C4-2B (cell line): ENCODE measurements at regions not wholly inside any gene's neighbourhood (a gene's known extent, or its start where the extent isn't known, plus 50 kb on each side); places are given as distances from the start of the nearest gene placed in this dataset.

ENCODE experiments used
- CTCF ChIP-seq: fragments of 450-650 bp; conservative IDR thresholded peaks from 2 replicates; pipeline ENCODE4 v1.5.1; 2017; ENCODE audit warnings: mild to moderate bottlenecking
- ZFX ChIP-seq: fragments of 450-650 bp; IDR thresholded peaks from 2 replicates; pipeline ENCODE4 v1.6.1; 2017

- TF ChIP-seq CTCF (no peak), ZFX (no peak)
Measured at GRCh38 chr4:33429971-33430370, 2709.8 kb downstream of the PCDH7 start.
